GM18909 (cell line): ENCODE measurements at regions not wholly inside any gene's neighbourhood (a gene's known extent, or its start where the extent isn't known, plus 50 kb on each side); places are given as distances from the start of the nearest gene placed in this dataset.

Experiments used
- ATAC-seq: cut with Tn5 transposase; IDR thresholded peaks from one replicate; pipeline ENCODE4 v1.9.1; 2021; ENCODE audit warnings: mild to moderate bottlenecking; ENCODE audit not compliant: unreplicated experiment, poor library complexity

- no peak for ATAC-seq
These were observed 176.0 kb downstream of the HMHB1 start for GRCh38 chr5:143987751-143988560.

DNA sequence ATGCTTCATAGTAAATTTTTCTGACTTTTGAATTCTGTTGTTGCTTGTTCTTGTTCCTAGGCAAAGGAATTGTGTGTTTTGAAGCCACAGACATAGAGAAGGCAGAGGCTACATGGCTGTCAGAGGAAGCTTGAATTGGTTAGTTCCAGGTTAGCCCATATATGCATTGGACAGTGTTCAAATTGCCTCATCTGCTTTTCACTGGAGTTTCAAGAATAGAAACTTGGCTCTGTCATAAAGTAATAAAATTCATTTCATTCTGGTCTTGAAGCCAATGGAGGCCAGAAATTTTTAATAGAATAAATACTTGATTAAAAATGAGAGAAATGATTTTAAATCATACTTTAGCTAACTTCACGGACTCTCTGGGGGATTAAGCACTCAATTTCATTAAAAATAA is 178.0 kb downstream of the YIPF5 start:
- ATAC-seq, result no peak

- ATAC-seq, result no peak
These were observed 167.6 kb downstream of the YIPF5 start for GRCh38 chr5:144002876-144003275.

DNA sequence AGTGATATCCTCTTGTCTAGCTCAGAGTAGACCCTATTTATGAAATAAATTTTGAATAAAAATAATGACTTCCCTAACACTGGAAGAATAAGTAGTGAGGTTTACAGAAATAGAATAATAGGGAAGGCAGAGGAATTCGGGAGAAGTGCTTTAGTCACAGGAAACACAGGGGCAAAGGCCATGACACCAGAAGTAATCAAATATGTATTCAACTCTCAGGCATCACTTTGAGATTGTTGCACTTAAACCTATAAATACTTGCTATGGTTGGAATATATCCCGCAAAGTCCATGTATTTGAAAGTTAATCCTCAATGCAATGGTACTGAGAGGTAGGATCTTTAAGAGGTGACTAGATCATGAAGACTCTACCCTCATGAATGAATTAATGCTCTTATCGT is 166.8 kb downstream of the YIPF5 start:
- no peak for ATAC-seq

GRCh38 chr5:144004146-144004545 is 166.3 kb downstream of the YIPF5 start:
- no peak for ATAC-seq

- no peak for ATAC-seq
These were observed 165.7 kb downstream of the YIPF5 start for GRCh38 chr5:144004751-144005150.

DNA sequence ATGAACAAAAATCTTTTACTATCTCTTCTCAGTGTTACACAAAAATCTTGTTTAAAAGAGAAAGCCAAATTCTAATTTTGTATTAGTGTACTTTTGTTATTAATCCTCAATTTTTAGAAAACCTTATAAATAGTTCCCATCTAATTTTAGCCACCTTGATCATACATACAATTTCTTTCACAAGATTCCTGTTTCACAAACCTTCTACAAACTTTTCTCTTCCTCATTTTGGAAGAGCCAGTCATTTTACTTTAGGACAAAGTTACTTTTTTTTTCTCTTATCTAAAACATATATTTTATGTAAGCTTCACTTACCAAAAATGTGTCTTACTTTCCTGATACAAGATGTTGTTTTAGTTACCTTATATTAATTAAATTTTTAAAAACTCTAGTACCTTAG is 161.3 kb downstream of the YIPF5 start:
- ATAC-seq, result no peak

- ATAC-seq, result no peak
These were observed 159.1 kb downstream of the YIPF5 start for GRCh38 chr5:144011388-144011787.

GRCh38 chr5:144013816-144014215 is 156.6 kb downstream of the YIPF5 start:
- no peak for ATAC-seq

- no peak for ATAC-seq
These were observed 154.5 kb downstream of the YIPF5 start for GRCh38 chr5:144015961-144016360.

DNA sequence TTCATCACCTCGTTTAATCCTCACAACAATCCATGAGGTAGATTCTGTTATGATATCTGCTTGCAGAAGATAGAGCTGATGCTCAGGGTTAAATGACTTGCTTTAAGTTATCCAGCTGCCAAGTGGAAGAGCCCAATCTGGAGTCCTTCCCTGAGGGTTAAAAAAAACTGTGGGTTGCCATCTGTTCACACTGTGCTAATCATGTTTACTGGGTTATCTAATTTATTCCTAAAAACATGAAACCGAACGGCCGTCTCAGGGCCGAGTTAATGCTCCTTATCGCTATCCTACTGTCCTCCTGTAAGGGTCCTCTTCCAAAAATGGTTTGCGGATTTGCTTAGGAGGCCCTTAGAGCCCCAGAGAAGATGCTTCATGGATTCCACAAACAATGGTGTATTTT is 153.3 kb downstream of the YIPF5 start:
- no peak for ATAC-seq

DNA sequence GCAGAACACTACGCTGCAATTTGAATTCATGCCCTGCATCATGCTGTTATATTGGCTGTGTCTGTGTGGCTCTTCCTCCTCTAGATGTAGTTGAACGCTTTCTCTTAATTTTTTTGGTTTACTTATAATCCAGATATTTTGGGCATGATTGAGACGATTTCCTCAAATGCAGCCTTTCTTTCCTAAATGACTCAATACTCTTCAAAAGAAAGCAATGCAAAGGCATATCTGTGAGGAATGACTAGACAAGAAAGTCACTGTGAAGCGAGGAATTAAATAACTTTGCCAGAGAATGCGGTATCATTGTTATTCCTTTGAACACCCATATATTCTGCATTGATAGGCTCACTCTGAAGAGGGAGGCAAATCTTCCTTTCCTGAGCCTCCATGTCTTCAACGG is 152.8 kb downstream of the YIPF5 start:
- ATAC-seq, result no peak

DNA sequence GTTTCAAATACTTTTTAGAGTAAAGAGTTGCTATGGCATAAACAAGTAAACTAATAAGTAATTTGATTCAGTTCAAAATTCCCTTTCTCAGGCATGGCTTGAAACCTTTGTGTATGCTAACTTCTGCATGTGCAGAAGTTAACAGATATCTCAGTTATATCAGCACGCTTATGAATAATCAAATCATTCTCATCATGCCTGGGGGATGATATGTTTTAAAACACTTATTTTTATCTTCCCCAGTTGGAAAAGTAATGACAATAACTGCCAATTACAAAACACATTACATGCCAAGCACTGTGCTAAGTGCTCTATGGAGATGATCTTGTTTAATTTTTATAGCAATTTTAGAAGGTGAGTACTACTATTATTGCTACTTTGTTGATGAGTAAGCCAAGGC is 146.4 kb downstream of the YIPF5 start:
- no peak for ATAC-seq

GRCh38 chr5:144024545-144024944 is 145.9 kb downstream of the YIPF5 start:
- no peak for ATAC-seq

- ATAC-seq, result no peak
These were observed 144.2 kb downstream of the YIPF5 start for GRCh38 chr5:144026286-144026685.

DNA sequence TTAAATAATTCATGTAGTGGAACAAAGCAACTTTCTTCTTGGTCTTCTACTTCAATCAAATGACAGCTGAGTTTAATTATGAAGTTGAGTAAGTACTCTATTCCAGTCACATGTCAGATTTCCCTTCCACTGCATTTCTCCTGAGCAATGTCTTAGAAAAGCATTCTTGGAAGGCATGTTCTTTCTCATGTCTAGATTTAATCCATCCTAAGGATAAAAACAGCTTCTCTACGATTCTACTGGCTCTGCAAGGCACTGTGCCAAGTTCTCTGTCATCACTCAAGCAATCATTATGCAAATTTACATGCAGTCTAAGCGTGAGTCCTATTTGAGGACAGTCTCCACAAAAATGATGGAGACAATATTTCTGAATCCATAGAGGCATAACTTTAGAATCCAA is 142.4 kb downstream of the YIPF5 start:
- no peak for ATAC-seq

GRCh38 chr5:144028636-144029035 is 141.8 kb downstream of the YIPF5 start:
- ATAC-seq, result no peak

DNA sequence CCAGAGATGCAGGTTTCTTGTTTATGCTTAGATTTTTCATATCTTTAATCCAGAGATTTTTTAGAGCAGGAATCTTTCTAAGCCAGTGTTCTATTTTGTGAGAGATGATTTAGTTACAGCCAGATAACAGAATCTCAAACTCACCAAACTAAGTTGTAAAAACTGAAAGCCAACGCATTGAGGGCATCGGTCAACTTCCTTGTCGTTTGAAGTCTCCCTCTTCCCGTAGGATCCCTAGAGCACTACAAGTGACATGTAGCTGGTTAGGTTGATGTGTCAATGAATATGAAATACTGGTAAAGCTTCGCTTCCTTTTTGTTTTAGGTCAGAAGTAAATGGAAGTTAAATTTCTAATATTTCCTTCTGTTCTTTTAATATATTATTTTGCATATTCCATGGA is 139.6 kb downstream of the YIPF5 start:
- no peak for ATAC-seq

DNA sequence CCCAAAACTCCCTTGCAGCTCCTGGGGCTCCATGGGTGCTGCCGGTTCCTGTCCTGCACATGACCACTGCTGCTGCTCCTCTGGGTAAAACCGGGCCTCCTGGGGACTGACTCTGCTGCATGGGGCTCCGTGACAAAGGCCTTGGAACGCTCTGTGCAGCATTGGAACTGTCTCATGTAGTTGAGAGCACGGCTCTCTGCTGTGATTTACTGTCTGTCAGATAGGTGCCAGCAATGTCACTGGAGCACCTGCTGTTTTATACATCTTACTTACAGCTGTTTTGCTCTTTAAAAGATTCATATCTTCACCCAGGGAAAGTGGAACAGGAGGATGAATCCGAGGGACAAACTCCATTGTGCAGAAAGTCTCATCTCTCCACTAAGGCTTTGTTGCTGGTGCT is 138.1 kb downstream of the YIPF5 start:
- no peak for ATAC-seq

DNA sequence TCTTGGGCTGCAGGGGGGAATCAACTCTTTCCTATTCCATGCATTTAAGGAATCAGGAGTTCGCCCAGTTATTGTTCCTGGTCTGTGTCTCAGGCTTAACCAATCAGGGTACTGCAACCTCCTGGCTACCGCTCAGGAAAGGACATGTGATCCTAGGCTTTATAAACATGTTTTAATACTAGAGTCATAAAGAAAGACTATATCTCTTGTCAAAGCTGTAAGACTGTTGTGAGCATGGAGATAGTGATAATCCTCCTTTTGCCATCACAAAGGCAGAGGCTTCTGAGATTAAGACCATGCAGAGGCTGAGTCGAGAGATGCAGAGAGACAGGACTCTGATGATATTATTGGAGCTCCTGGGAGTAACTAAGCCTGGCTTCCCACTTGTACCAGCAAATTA is 137.0 kb downstream of the YIPF5 start:
- no peak for ATAC-seq

DNA sequence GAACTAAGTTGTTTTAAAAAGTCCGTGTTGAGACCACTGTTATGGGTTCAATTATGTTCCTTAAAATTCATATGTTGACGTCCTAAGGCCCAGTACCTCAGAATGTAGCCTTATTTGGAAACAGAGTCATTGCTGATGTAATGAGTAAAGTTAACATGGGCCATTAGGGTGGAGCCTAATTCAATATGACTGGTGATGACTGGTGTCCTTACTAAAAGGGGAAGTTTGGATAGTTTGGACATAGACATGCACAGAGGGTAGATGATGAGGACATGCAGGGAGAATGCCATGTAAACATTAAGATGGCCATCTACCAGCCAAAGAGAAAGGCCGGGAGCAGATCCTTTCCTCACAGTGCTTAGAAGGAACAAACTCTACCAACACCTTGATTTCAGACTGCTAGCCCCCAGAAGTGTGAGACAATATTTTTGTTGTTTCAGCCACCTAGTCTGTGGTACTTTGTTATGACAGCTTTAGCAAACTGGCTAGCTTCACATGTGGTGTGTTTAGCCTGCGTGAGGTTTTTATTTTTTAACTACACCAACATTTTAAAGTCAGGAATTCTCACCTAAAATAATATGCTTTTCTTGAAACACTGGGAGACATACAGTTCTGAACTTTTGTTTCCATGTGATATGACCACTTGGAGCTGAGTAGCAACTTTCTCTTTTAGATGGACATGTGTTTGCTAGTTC is 135.3 kb downstream of the YIPF5 start:
- ATAC-seq, result no peak

- ATAC-seq, result no peak
These were observed 134.0 kb downstream of the YIPF5 start for GRCh38 chr5:144036476-144036875.
